Left ventricle myocardium inferior (tissue), 1 donor: ENCODE measurements at regions not wholly inside any gene's neighbourhood (a gene's known extent, or its start where the extent isn't known, plus 50 kb on each side); places are given as distances from the start of the nearest gene placed in this dataset.

ENCODE experiments used
- DNase-seq: peaks from one replicate; pipeline ENCODE4 v3.0.0-alpha.2; 2020
- H3K27ac ChIP-seq: fragments of 200-600 bp; replicated peaks from 2 replicates; pipeline ENCODE4 v1.8.0; 2021
- H3K27me3 ChIP-seq: fragments of 200-600 bp; 2 replicates; pipeline ENCODE4 v1.8.0; 2021; ENCODE audit warnings: low read depth
- H3K36me3 ChIP-seq: fragments of 200-600 bp; 2 replicates; pipeline ENCODE4 v1.8.0; 2021
- H3K4me1 ChIP-seq: fragments of 200-600 bp; 2 replicates; pipeline ENCODE4 v1.8.0; 2021
- H3K4me3 ChIP-seq: fragments of 200-600 bp; 2 replicates; pipeline ENCODE4 v1.8.0; 2021; ENCODE audit warnings: mild to moderate bottlenecking, moderate library complexity
- H3K9me3 ChIP-seq: fragments of 200-600 bp; replicated peaks from 2 replicates; pipeline ENCODE4 v1.8.0; 2021
- CTCF ChIP-seq: fragments of 200-600 bp; IDR thresholded peaks from 2 replicates; pipeline ENCODE4 v1.8.0; 2021; ENCODE audit warnings: antibody characterized with exemption, mild to moderate bottlenecking, borderline replicate concordance
- intact Hi-C: fragments of 100-400 bp; cut with micrococcal nuclease; formaldehyde crosslinking; loops from one replicate; pipeline ENCODE4 v1.11.0; 2022
- donor health status: DM: no; HTN: yes; CAD: no; lungs with severe emphysema.

- intact Hi-C loops = no loop called here
- DNase-seq = no peak
- Histone ChIP-seq H3K27ac (no peak overlapping the region), H3K4me3 (no peak overlapping the region), H3K27me3 (no peaks in the 10 kb centered on the region), H3K4me1 (no peaks in the 10 kb centered on the region), H3K36me3 (no peaks in the 10 kb centered on the region), H3K9me3 (peaks cover 6% of the 10 kb centered on the region)
- TF ChIP-seq CTCF = no peak
Observed at GRCh38 chr18:61006687-61007224, 326.5 kb upstream of the CDH20 start.

- DNase-seq = no peak
- Histone ChIP-seq H3K27me3 (peaks cover 3% of the 10 kb centered on the region), H3K4me1 (no peaks in the 10 kb centered on the region), H3K27ac (no peak overlapping the region), H3K9me3 (no peaks in the 10 kb centered on the region), H3K36me3 (no peaks in the 10 kb centered on the region), H3K4me3 (no peak overlapping the region)
- TF ChIP-seq CTCF = no peak
- intact Hi-C loops = no loop called here
Observed at GRCh38 chr18:61019338-61020301, 313.6 kb upstream of the CDH20 start.

GRCh38 chr18:61025596-61025995 is 307.6 kb upstream of the CDH20 start:
- Histone ChIP-seq H3K27ac (no peak overlapping the region), H3K9me3 (no peaks in the 10 kb centered on the region), H3K4me1 (no peaks in the 10 kb centered on the region), H3K27me3 (peaks cover 3% of the 10 kb centered on the region), H3K4me3 (no peak overlapping the region), H3K36me3 (no peaks in the 10 kb centered on the region)
- DNase-seq = no peak
- TF ChIP-seq CTCF = no peak
- intact Hi-C loops = no loop called here

GRCh38 chr18:61031626-61032025 is 301.6 kb upstream of the CDH20 start:
- Histone ChIP-seq H3K9me3 (no peaks in the 10 kb centered on the region), H3K36me3 (no peaks in the 10 kb centered on the region), H3K27me3 (no peaks in the 10 kb centered on the region), H3K27ac (no peak overlapping the region), H3K4me3 (no peak overlapping the region), H3K4me1 (no peaks in the 10 kb centered on the region)
- no peak for DNase-seq
- no peak for TF ChIP-seq CTCF
- intact Hi-C loops = no loop called here

- Histone ChIP-seq H3K4me1 (no peaks in the 10 kb centered on the region), H3K4me3 (no peak overlapping the region), H3K9me3 (no peaks in the 10 kb centered on the region), H3K36me3 (no peaks in the 10 kb centered on the region), H3K27me3 (no peaks in the 10 kb centered on the region), H3K27ac (no peak overlapping the region)
- DNase-seq = no peak
- no peak for TF ChIP-seq CTCF
- intact Hi-C loops = no loop called here
Observed at GRCh38 chr18:61034580-61034979, 298.6 kb upstream of the CDH20 start.
